ENCODE measurements at regions not wholly inside any gene's neighbourhood (a gene's known extent, or its start where the extent isn't known, plus 50 kb on each side); places are given as distances from the start of the nearest gene placed in this dataset.
"Not testable (repeated sequence)": the region's sequence is repeated elsewhere in the genome, so short reads cannot be mapped to it uniquely, and the experiment has no call there.

DNA sequence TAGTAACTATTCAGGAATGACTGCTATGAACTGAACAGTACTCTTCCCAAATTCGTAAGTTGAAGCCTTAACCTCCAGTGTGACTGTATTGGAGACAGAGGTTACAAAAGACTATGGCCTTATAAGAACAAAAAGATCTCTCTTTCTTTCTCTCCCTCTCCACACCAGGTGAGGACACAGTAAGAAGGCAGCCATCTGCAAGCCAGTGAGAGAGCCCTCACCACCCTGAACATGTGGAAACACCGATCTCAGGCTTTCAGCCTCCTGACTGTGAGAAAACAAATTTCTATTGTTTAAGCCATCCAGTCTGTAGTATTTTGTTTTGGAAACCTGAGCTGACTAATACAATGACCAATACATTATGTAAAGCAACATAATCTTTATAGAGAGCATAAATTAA is 888.9 kb downstream of the SLITRK1 start:
- H3K36me3 ChIP-seq (ENCODE audit: low read depth): no peaks in the 10 kb centered on the region
- H3K4me3 ChIP-seq: no peak overlapping the region
- intact Hi-C loops (cut with DNase I, micrococcal nuclease): no loop called here
- TF ChIP-seq, protein P1, sequence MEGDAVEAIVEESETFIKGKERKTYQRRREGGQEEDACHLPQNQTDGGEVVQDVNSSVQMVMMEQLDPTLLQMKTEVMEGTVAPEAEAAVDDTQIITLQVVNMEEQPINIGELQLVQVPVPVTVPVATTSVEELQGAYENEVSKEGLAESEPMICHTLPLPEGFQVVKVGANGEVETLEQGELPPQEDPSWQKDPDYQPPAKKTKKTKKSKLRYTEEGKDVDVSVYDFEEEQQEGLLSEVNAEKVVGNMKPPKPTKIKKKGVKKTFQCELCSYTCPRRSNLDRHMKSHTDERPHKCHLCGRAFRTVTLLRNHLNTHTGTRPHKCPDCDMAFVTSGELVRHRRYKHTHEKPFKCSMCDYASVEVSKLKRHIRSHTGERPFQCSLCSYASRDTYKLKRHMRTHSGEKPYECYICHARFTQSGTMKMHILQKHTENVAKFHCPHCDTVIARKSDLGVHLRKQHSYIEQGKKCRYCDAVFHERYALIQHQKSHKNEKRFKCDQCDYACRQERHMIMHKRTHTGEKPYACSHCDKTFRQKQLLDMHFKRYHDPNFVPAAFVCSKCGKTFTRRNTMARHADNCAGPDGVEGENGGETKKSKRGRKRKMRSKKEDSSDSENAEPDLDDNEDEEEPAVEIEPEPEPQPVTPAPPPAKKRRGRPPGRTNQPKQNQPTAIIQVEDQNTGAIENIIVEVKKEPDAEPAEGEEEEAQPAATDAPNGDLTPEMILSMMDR (IDR thresholded peaks at IDR 0.05): no peak
- H3K9me3 ChIP-seq: peaks cover 27% of the 10 kb centered on the region
- H3K4me1 ChIP-seq (ENCODE audit: low read depth): no peaks in the 10 kb centered on the region
- DNase-seq: no peak
- no peak for ATAC-seq

DNA sequence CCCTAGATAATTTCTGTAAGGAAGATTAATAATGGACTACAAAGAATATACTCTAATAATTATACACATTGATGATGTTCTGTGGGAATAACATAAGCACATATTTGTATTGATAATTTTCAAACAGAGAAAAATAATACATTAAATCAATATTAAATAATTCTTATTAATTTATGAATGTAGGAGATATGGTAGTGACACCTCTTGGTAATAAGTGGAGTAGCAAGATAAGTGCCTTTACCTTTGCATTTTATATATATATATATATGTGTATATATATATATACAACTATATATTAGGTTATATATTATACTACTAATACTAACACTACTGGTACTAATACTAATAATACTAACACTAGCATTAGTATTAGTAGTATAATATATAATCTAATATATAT is 905.8 kb downstream of the SLITRK1 start:
- intact Hi-C loops (cut with DNase I, micrococcal nuclease): no loop called here
- Histone ChIP-seq H3K4me3 (no peak overlapping the region), H3K4me1 (ENCODE audit: low read depth) (no peaks in the 10 kb centered on the region), H3K36me3 (ENCODE audit: low read depth) (no peaks in the 10 kb centered on the region), H3K9me3 (peaks cover 11% of the 10 kb centered on the region)
- ATAC-seq (no peak), DNase-seq (no peak)
- TF ChIP-seq, protein P1 (IDR thresholded peaks at IDR 0.05): no peak

DNA sequence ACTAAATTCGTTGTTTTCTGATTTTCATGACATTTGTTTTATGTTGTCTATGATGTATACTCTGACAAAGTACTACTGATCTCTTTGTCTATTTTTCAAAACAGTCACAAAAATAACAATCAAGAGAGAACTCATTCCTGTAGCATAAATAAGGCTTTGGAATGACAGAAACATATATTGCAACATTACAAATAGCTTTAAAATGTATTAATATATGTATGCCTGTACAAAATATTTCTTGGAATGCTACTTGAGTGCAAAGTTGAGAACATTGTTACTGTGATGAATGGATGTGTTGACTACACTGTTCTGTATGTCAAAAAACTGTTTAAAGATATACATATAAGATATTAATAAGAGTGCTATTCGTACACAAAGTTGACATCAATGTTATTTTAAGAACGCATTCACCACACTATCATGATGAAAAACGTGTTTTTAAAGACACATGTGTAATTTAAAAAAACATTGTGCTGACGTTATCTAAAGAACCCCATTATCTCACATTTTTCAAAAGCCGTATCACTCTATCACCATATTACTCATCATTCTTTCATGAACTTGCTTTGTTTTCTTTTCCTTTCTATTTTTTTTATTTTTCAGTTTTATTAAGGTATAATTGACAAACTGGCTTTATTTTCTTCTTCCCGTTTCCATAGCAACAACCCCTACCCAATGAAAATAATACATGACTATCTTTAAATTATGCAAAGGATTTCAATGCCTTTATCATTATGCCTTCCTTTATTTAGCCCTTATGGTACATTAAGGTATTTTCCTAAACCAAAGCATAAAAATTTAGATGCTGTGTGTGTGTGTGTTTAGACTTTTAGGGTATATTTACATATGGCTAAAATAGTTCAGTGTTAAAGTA is 918.8 kb downstream of the SLITRK1 start:
- no peak for DNase-seq
- Histone ChIP-seq H3K9me3 (peaks cover 24% of the 10 kb centered on the region), H3K4me1 (ENCODE audit: low read depth) (no peaks in the 10 kb centered on the region), H3K36me3 (ENCODE audit: low read depth) (no peaks in the 10 kb centered on the region), H3K4me3 (no peak overlapping the region)
- ATAC-seq: no peak
- intact Hi-C loops (cut with DNase I, micrococcal nuclease): no loop called here
- TF ChIP-seq, protein P1 (IDR thresholded peaks at IDR 0.05): no peak

DNA sequence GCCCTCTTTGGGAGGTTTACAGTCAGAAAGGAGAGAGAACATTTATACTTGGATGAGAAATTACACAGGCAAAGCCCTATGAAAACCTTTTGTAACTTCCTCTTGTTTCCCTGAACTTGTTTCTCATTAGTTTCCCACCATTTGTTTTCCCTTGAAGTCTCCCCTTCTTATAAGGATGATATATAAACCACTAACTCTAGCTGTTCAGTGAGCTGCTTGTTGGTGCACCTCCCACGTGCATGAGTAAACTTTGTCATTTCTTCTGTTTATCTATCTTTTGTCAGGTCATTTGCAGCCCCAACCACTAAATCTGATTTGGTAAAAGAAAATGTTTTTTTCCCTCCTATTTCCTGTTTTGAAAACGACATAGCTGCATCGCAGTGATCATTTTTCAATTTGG is 919.9 kb downstream of the SLITRK1 start:
- no peak overlapping the region for H3K4me3 ChIP-seq
- no peaks in the 10 kb centered on the region for H3K36me3 ChIP-seq (ENCODE audit: low read depth)
- DNase-seq (no peak), ATAC-seq (no peak)
- intact Hi-C loops (cut with DNase I, micrococcal nuclease): no loop called here
- TF ChIP-seq, protein P1 (IDR thresholded peaks at IDR 0.05): no peak
- peaks cover 31% of the 10 kb centered on the region for H3K9me3 ChIP-seq
- H3K4me1 ChIP-seq (ENCODE audit: low read depth): no peaks in the 10 kb centered on the region

DNA sequence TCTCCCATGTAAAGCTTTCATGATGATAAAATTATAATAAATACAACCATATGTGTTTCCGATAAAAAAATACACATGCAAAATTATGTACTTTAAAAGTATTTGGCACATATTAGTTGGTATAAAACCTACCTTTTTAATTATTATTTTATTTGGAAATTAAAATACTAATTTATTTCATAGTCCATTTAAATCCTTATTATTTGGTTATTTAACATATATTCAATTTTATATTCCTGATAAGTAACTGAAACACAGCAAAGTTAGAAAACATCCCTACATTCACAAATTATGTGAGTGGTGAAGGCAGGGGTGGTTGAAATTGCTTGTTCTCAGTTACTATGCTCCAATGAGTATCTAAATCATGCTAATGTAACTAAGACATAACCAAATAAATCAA is 920.5 kb downstream of the SLITRK1 start:
- intact Hi-C loops (cut with DNase I, micrococcal nuclease): no loop called here
- no peaks in the 10 kb centered on the region for H3K4me1 ChIP-seq (ENCODE audit: low read depth)
- TF ChIP-seq, protein P1 (IDR thresholded peaks at IDR 0.05): no peak
- no peak overlapping the region for H3K4me3 ChIP-seq
- DNase-seq: no peak
- ATAC-seq: no peak
- no peaks in the 10 kb centered on the region for H3K36me3 ChIP-seq (ENCODE audit: low read depth)
- H3K9me3 ChIP-seq: peaks cover 33% of the 10 kb centered on the region

DNA sequence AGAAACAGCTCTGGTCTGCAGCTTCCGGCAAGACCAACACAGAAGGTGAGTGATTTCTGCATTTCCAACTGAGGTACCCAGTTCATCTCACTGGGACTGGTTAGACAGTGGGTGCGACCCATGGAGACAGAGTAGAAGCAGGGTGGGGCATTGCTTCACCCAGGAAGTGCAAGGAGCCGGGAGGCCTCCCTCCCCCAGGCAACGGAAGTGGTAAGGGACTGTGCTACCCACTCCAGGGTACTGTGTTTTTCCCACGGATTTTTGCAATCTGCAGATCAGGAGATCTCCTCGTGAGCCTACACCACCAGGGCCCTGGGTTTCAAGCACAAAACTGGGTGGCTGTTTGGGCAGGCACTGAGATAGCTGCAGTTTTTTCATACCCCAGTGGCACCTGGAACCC is 929.9 kb downstream of the SLITRK1 start:
- H3K36me3 ChIP-seq (ENCODE audit: low read depth); ATAC-seq; intact Hi-C loops (cut with DNase I, micrococcal nuclease); DNase-seq; H3K4me3 ChIP-seq; H3K4me1 ChIP-seq (ENCODE audit: low read depth): not testable (repeated sequence)
- peaks cover 48% of the 10 kb centered on the region for H3K9me3 ChIP-seq

Data from mucosa of descending colon (tissue), 3 donors.